ENCODE measurements at regions not wholly inside any gene's neighbourhood (a gene's known extent, or its start where the extent isn't known, plus 50 kb on each side); places are given as distances from the start of the nearest gene placed in this dataset.

DNA sequence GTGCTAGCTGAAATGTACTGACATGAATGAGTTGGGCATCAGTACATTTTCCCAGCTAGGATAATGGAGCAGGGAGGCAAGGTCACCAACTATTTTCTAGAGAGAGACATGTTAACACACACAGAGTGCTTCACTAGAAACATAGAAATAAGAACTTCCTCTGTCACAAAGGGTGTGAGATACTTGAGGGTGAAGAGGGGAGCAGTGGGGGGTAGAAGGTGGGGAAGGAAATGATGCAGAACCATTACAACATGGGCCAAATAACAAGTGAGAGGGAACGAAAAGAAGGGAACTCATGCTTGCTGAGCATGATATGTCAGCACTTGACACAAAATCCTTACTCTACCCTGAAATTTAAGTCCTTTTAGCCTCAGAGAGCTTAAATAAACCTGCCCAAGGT, 87.8 kb upstream of the RFC3 start:
- TF ChIP-seq, protein P1, sequence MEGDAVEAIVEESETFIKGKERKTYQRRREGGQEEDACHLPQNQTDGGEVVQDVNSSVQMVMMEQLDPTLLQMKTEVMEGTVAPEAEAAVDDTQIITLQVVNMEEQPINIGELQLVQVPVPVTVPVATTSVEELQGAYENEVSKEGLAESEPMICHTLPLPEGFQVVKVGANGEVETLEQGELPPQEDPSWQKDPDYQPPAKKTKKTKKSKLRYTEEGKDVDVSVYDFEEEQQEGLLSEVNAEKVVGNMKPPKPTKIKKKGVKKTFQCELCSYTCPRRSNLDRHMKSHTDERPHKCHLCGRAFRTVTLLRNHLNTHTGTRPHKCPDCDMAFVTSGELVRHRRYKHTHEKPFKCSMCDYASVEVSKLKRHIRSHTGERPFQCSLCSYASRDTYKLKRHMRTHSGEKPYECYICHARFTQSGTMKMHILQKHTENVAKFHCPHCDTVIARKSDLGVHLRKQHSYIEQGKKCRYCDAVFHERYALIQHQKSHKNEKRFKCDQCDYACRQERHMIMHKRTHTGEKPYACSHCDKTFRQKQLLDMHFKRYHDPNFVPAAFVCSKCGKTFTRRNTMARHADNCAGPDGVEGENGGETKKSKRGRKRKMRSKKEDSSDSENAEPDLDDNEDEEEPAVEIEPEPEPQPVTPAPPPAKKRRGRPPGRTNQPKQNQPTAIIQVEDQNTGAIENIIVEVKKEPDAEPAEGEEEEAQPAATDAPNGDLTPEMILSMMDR (IDR thresholded peaks at IDR 0.05; ENCODE audit: low read length), result no peak
- TF ChIP-seq EZH2phosphoT487 (IDR thresholded peaks at IDR 0.05; ENCODE audit: low read length), result no peak
